GM19023 (cell line): ENCODE measurements at regions not wholly inside any gene's neighbourhood (a gene's known extent, or its start where the extent isn't known, plus 50 kb on each side); places are given as distances from the start of the nearest gene placed in this dataset.

Source experiments
- ATAC-seq: cut with Tn5 transposase; IDR thresholded peaks from one replicate; pipeline ENCODE4 v1.9.1; 2021; ENCODE audit warnings: mild to moderate bottlenecking, moderate library complexity; ENCODE audit not compliant: unreplicated experiment

DNA sequence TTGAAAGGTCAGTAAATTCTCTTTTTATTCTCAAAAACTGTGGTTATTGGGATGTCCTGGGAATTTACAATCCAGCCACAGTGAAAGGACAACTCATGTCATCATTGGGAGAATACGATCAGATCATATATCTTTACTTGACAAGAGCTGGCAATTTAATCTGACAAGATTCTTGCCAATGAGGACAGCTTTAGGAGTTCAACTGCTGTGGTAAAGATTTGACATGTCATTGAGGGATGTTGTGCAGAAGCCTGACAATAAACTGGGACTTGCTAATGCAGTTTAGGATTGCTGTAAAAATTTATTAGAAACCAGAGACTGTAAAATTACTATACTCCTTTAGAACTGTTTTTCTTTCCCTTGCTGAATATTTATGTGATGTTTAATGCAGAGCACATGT is 1131.0 kb downstream of the MAT2B start:
- no peak for ATAC-seq

- no peak for ATAC-seq
Observed at GRCh38 chr5:164637931-164638521, 1132.6 kb downstream of the MAT2B start.

GRCh38 chr5:164649266-164649665 is 1143.8 kb downstream of the MAT2B start:
- no peak for ATAC-seq

DNA sequence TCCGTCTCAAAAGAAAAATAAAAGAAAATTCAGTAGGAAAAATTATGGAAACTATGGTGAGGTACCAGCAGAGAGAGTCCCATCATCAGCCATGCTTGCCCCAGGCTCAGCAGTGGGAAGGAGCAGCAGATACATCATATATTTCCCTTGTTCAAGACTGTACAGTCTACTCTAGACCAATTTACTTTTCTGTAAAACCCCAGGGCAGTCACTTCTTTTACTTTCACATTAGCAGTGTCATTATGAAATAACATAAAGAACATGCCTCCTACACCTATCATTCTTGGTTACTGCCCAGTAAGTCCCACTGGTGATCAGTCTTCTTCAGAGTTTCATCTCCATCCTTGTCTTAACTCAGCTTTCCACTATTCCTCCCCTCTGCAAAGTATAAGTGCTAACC is 1145.0 kb downstream of the MAT2B start:
- no peak for ATAC-seq

DNA sequence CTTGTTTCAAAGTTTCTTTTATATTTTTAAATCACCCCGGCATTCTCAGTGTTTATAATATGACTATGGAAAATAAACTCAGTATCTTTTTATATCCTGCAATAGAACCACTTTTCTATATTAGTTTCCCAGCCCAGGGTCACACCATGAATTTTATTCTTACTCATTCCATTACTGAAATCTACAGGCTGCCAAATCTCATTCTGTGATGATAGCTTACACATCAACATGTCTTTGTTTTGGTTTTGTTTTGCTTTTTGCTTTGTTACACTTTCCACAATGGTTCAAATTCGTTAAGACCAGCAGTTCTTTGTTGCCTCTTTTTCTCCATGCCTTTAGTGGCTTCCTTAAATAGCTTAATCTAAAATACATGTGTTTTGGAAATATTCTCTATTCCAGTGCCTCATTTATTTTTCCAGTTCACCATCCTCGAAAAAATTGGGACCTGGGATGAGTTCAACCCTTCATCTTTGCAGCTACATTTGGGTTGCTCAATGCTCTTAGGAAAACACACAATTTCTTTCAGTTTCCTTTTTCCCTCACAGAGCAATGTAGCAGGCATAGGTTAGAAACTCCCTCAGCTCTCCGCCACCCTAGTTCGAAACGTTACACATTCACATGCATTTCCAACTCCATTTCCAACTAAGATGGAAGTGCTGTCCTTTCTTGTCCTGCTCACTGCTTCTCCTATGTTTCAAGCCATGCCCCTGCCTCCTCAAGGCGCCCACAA is 1146.3 kb downstream of the MAT2B start:
- no peak for ATAC-seq

DNA sequence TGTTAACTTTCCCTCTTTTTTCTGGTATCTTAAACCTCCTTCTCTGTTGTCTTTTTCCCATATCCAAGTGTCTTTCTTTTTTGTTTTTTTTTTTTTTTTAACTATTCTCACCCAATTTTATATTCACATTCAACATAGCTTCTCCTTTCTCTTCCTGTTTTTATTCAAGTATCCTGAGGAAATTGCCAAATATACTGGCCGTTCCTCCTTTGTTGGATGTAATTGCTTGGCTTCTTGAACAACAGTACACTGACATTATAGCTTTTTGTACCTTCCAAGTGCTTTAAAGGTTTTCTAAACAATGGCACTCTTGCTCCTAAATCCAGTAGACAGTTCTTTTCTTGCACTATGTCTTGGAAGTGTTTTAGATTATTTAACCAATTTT is 1146.8 kb downstream of the MAT2B start:
- ATAC-seq = no peak

DNA sequence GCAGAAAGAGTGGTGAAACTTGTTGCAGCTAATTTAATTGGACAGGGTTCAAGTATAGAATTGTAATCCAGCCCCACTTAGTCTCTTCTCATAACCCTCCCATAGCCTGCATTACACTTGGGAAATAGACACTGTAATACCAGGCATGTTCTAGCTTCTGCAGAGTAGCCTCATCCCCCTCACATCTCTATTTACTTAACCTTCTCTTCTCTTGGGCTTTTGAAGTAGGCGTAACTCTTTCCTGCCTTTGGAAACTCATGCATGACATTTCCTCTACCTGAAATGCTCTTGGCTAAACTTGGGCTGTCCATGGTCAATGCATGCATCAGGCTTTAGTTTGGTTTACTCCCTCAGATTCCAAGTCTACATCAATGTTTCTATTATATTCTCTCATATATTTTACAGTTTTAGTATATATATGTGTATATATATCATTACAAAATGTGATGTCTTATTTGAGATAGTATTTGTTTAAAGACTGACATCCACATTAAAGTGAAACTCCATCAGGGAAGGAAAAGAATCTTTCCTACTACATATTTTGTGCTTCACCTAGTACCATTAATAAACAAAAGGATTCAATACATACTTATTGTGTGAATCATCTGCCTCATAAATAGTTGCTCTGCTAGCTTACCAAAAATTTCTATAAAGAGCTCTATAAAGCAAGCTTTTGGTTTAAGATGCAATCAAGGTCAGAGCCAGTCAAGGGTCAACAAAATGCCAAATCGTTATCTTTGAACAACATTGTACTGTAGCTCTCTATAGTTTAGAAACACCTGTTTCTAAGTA is 1158.0 kb downstream of the MAT2B start:
- ATAC-seq = no peak

DNA sequence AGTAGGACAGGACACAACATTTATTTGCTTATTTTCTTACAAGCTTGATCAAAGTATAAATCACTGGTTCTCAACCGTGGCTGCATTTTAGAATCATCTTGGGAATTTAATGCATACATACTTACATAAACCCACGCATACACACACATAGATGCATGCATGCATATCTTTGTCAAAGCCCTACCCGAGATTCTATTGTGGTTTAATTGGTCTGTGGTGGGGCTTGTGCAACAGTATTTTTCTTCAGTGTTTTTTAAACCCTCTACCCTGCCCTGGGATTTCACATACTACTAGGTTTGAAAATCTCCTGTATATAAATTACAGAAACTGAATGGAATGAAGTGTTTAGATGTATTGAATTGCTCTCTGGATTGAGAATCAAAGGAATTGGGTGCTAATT is 1166.2 kb downstream of the MAT2B start:
- ATAC-seq = no peak

DNA sequence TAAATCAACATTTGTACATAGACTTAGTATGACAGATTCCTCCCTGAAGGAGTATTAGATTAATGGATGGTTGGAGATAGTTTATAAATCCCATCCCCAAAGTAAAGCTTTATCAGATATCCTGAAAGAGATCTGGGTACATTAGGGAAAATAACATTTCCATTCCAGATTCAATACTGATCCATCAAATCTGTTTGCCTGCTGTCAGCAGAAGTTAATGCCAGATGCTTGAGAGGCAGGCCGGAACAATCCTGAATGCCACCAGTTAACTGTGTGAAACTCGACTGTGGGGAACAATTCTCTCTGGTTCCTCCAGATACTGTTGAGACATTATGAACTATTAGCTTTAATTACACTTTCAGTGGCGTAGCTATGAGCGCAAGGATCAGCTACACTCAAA is 1166.8 kb downstream of the MAT2B start:
- ATAC-seq = no peak

GRCh38 chr5:164672931-164673694 is 1167.7 kb downstream of the MAT2B start:
- ATAC-seq = no peak

GRCh38 chr5:164679461-164679860 is 1174.0 kb downstream of the MAT2B start:
- no peak for ATAC-seq

DNA sequence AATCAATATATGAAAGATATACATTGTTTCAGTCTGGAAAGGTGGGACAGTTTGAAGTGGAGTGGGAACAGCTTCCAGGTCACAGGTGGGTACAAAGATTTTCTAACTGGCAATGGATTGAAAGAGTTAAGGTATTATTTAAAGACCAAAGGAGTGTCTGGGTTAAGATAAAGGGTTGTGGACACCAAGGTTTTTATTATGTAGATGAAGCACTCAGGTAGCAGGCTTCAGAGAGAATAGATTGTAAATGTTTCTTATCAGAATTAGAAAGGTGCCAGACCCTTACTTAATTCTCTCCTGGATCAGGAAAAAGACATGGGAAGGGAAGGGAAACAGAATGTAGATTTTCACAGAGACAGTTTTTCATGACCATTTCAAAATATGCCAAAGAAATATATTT is 1174.8 kb downstream of the MAT2B start:
- no peak for ATAC-seq

DNA sequence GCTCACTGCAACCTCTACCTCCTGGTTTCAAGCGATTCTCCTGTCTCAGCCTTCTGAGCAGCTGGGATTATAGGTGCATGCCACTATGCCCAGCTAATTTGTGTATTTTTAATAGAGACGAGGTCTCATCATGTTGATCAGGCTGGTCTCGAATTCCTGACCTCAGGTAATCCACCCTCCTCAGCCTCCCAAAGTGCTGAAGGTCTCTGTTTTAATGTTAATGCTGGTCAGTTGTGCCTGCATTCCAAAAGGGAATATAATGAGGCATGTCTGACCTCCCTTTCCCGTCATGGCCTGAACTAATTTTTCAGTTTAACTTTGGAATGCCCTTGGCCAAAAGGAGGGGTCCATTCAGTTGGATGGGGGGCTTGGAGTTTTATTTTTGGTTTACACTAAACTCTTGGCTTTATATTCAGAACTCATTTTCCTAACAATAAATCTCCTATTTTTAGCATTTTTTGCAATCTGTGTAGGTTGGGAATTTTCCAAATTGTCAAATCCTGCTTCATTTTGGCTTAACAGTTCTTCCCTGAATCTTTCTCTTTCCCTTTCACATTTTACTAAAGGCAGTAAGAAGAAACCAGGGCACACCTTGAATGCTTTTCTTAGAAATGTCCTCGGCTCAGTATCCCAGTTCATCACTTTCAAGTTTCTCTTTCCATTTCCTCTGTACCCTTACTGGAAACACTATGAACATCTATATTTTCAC is 1175.5 kb downstream of the MAT2B start:
- ATAC-seq = no peak

- no peak for ATAC-seq
Observed at GRCh38 chr5:164687391-164687790, 1182.0 kb downstream of the MAT2B start.

- no peak for ATAC-seq
Observed at GRCh38 chr5:164688437-164688836, 1183.0 kb downstream of the MAT2B start.

DNA sequence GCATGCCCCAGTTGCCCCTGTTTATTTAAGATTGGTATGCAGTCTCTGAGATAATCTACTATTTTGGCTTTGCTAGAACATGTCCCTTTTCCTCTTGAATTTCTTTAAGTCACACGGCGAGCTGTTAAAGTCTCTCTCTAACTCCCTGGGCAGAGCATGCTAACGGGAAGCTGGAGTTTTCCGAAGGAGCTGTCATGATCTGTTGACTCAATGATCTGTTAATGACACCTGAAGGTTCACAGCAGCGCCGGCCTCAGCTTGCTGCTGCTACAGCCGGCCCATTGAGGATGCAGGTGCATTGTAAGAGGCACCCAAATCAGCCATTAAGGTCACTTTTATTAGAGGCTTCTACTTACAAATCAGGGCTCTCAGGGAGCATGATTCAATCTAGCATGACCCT is 1203.4 kb downstream of the MAT2B start:
- ATAC-seq = no peak

DNA sequence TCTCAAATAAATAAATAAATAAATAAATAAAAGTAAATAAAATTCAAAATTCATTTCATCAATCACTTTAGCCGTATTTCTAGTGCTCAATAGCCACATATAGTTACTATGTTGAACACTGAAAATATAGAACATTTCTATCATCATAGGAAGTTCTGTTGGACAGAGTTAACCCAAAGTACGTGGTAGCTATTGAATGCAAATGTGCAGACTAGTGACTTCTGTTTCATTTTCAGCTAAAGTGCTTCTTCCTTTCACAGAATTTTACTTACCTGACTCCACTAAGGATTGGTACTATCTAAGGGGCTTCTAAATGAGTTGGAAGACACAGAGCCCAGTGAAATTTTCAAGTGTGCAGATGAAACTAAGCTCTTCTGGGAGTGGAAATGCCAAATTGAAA is 1208.3 kb downstream of the MAT2B start:
- no peak for ATAC-seq

DNA sequence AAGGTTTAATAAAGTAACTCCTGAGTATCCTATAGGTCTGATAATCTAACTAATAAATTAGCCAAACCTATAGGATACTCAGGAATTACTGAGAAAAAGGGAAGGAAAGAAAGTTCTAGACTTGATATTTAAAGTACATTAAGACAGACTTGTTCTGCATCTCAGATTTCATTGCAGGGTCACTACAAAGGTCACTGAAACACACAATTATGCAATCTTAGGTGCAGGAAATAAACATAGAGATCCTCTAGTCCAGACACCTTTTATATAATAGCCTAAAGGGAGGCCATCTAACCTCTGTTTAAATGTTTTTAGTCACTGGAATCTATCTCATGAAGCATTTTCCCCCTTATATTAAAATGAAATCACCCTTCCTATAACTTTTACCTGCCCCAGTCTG is 1215.7 kb downstream of the MAT2B start:
- no peak for ATAC-seq

- ATAC-seq = no peak
Observed at GRCh38 chr5:164721656-164722055, 1216.2 kb downstream of the MAT2B start.

GRCh38 chr5:164722702-164723101 is 1217.3 kb downstream of the MAT2B start:
- ATAC-seq = no peak

DNA sequence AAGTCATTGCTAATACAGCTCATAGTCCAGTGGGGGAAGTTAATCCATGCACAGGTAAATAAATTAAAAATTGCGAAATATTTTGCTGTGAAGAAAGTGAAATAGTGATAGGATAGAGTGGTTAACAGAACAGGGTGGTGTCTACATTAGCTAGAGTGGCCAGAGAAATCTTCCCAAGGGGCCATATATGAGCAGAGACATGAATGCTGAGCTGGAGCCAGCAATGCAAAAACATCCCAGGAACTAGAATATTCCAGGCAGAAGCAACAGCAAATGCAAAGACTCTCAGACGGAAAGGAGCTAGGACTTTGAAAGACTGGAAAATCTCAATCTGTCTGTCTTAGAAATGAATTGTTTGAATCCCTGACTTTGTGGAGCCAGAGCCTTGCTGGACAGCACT is 1221.6 kb downstream of the MAT2B start:
- no peak for ATAC-seq
